Chondrocyte (in vitro differentiated cells): ENCODE measurements at regions not wholly inside any gene's neighbourhood (a gene's known extent, or its start where the extent isn't known, plus 50 kb on each side); places are given as distances from the start of the nearest gene placed in this dataset.

ENCODE experiments used
- DNase-seq: peaks from one replicate; pipeline ENCODE4 v3.0.0; 2021; ENCODE audit warnings: mixed read lengths, low spot score
- H3K27ac Mint-ChIP-seq: one replicate; pipeline ENCODE4 v1.8.0; 2021; ENCODE audit warnings: mild to moderate bottlenecking, moderate library complexity, mixed read lengths; ENCODE audit not compliant: unreplicated experiment
- H3K27me3 Mint-ChIP-seq: 2 replicates; pipeline ENCODE4 v1.8.0; 2021; ENCODE audit warnings: low read depth, mixed read lengths
- H3K36me3 Mint-ChIP-seq: 2 replicates; pipeline ENCODE4 v1.8.0; 2021; ENCODE audit warnings: low read depth, mixed read lengths
- H3K4me1 Mint-ChIP-seq: 2 replicates; pipeline ENCODE4 v1.8.0; 2021; ENCODE audit warnings: low read depth, mild to moderate bottlenecking, mixed read lengths
- H3K4me3 Mint-ChIP-seq: one replicate; pipeline ENCODE4 v1.8.0; 2021; ENCODE audit warnings: mild to moderate bottlenecking, moderate library complexity, mixed read lengths; ENCODE audit not compliant: unreplicated experiment
- H3K9me3 Mint-ChIP-seq: 2 replicates; pipeline ENCODE4 v1.8.0; 2021; ENCODE audit warnings: low read depth, mixed read lengths
- TF ChIP-seq, protein P1 (sequence below): fragments of 200-600 bp; sonication (generic); IDR thresholded peaks from 2 replicates; pipeline ENCODE4 v1.5.0; 2021; ENCODE audit warnings: antibody characterized with exemption, mild to moderate bottlenecking, moderate library complexity

- TF ChIP-seq, protein P1, sequence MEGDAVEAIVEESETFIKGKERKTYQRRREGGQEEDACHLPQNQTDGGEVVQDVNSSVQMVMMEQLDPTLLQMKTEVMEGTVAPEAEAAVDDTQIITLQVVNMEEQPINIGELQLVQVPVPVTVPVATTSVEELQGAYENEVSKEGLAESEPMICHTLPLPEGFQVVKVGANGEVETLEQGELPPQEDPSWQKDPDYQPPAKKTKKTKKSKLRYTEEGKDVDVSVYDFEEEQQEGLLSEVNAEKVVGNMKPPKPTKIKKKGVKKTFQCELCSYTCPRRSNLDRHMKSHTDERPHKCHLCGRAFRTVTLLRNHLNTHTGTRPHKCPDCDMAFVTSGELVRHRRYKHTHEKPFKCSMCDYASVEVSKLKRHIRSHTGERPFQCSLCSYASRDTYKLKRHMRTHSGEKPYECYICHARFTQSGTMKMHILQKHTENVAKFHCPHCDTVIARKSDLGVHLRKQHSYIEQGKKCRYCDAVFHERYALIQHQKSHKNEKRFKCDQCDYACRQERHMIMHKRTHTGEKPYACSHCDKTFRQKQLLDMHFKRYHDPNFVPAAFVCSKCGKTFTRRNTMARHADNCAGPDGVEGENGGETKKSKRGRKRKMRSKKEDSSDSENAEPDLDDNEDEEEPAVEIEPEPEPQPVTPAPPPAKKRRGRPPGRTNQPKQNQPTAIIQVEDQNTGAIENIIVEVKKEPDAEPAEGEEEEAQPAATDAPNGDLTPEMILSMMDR = no peak
- Mint-ChIP-seq H3K27ac (no peak overlapping the region), H3K4me1 (no peaks in the 10 kb centered on the region), H3K9me3 (peaks cover 26% of the 10 kb centered on the region), H3K36me3 (no peaks in the 10 kb centered on the region), H3K27me3 (no peaks in the 10 kb centered on the region), H3K4me3 (no peak overlapping the region)
- DNase-seq = no peak
Measured at GRCh38 chr14:28272270-28272669, 494.3 kb upstream of the FOXG1 start.

DNA sequence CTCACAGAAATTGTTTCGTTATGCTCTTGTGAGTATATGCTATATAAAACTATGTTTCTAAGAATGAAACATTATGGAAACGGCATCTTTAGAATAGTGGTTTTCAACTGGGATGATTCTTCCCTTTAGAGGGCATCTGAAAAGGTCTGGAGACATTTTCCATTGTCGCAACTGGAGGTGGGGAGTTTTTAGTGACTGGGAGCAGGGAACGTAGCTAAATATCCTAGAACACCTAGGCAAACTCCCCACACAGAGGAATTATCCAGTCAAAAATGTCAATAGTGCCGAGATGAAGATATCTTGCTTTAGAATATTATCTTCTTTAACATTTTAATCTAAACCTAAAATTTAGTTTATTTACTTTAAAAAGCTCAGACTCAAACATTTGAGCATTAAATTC is 486.1 kb upstream of the FOXG1 start:
- H3K9me3 Mint-ChIP-seq = peaks cover 3% of the 10 kb centered on the region
- H3K4me3 Mint-ChIP-seq = no peak overlapping the region
- peaks cover 2% of the 10 kb centered on the region for H3K27me3 Mint-ChIP-seq
- no peak for DNase-seq
- TF ChIP-seq, protein P1 = no peak
- H3K27ac Mint-ChIP-seq = no peak overlapping the region
- no peaks in the 10 kb centered on the region for H3K4me1 Mint-ChIP-seq
- no peaks in the 10 kb centered on the region for H3K36me3 Mint-ChIP-seq

DNA sequence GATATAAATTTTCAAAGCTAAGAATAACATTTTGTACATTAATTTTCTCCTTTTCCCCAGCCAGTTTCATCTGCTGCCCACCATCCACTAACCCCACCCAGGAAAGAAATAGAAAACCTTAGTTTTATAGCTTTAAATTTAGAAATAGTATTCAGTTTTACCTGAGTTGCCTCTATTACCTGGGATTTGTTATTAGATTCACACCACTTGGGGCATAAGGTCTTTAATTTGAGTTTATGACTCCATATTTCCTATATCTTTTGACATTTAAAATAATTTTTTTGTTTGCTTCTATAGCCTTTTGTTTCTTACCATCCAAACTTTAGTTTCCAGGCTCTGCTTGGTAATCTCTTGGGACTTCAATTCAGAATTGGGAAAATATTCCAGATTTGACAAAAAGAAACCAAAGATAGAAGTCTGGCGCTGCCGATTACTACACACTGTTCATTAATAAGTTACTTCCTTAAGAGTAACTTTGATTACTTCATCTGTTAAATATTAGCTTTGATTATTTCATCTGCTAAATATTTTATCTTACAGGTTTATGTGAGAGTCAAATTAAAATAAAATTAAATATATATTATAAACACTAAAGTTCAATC is 485.5 kb upstream of the FOXG1 start:
- H3K27me3 Mint-ChIP-seq = peaks cover 2% of the 10 kb centered on the region
- no peak overlapping the region for H3K4me3 Mint-ChIP-seq
- H3K27ac Mint-ChIP-seq = no peak overlapping the region
- peaks cover 3% of the 10 kb centered on the region for H3K9me3 Mint-ChIP-seq
- TF ChIP-seq, protein P1 = no peak
- H3K36me3 Mint-ChIP-seq = no peaks in the 10 kb centered on the region
- H3K4me1 Mint-ChIP-seq = no peaks in the 10 kb centered on the region
- no peak for DNase-seq

GRCh38 chr14:28284546-28285300 is 481.9 kb upstream of the FOXG1 start:
- Mint-ChIP-seq H3K4me1 (no peaks in the 10 kb centered on the region), H3K27ac (no peak overlapping the region), H3K4me3 (no peak overlapping the region), H3K27me3 (peaks cover 2% of the 10 kb centered on the region), H3K36me3 (no peaks in the 10 kb centered on the region), H3K9me3 (peaks cover 4% of the 10 kb centered on the region)
- TF ChIP-seq, protein P1 = no peak
- DNase-seq = no peak

GRCh38 chr14:28294834-28295440 is 471.6 kb upstream of the FOXG1 start:
- no peak for DNase-seq
- Mint-ChIP-seq H3K36me3 (no peaks in the 10 kb centered on the region), H3K27ac (no peak overlapping the region), H3K4me3 (no peak overlapping the region), H3K4me1 (no peaks in the 10 kb centered on the region), H3K9me3 (peaks cover 23% of the 10 kb centered on the region), H3K27me3 (peaks cover 2% of the 10 kb centered on the region)
- TF ChIP-seq, protein P1 = peak; percentile 70
